HCT116 (cell line): ENCODE measurements at regions not wholly inside any gene's neighbourhood (a gene's known extent, or its start where the extent isn't known, plus 50 kb on each side); places are given as distances from the start of the nearest gene placed in this dataset.

ENCODE experiments used
- CTCF ChIP-seq, 3 experiments: fragments of 200-600 bp in 1 of 3; sonication (generic) in 1 of 3; IDR thresholded peaks in 2 of 3; conservative IDR thresholded peaks in 1 of 3; 2 replicates each; pipeline ENCODE4 v1.5.1; 2012 to 2017; ENCODE audit warnings: low read depth in 2 of 3, low read length in 2 of 3, antibody characterized with exemption in 1 of 3, borderline replicate concordance in 1 of 3, control low read depth in 1 of 3, mild to moderate bottlenecking in 1 of 3, mixed read lengths in 1 of 3, mixed run types in 1 of 3, moderate library complexity in 1 of 3; ENCODE audit not compliant: insufficient read depth in 1 of 3
- ELF1 ChIP-seq: IDR thresholded peaks from 2 replicates; pipeline ENCODE4 v1.6.1; 2012; ENCODE audit warnings: low read depth, borderline replicate concordance
- EZH2 ChIP-seq: fragments of 200-600 bp; sonication (generic); IDR thresholded peaks from 2 replicates; pipeline ENCODE4 v1.6.1; 2017; ENCODE audit warnings: antibody characterized with exemption, mixed run types
- EZH2phosphoT487 ChIP-seq: fragments of 200-600 bp; IDR thresholded peaks from 2 replicates; pipeline ENCODE4 v1.6.1; 2018; ENCODE audit warnings: antibody characterized with exemption, borderline replicate concordance
- JUND ChIP-seq: IDR thresholded peaks from 2 replicates; pipeline ENCODE4 v1.6.1; 2012
- MAX ChIP-seq: IDR thresholded peaks from 2 replicates; pipeline ENCODE4 v1.6.1; 2012
- POLR2A ChIP-seq: IDR thresholded peaks from 2 replicates; pipeline ENCODE4 v1.7.0; 2011; ENCODE audit warnings: borderline replicate concordance; ENCODE audit not compliant: insufficient read depth, insufficient read length; ENCODE audit errors: extremely low read depth
- POLR2AphosphoS5 ChIP-seq: IDR thresholded peaks from 2 replicates; pipeline ENCODE4 v1.6.1; 2011; ENCODE audit warnings: mild to moderate bottlenecking, low read depth, low read length, moderate library complexity
- RAD21 ChIP-seq: IDR thresholded peaks from 2 replicates; pipeline ENCODE4 v1.6.1; 2012; ENCODE audit warnings: low read depth, mild to moderate bottlenecking
- REST ChIP-seq: IDR thresholded peaks from 2 replicates; pipeline ENCODE4 v1.6.1; 2012; ENCODE audit warnings: low read depth
- SIN3A ChIP-seq: IDR thresholded peaks from 2 replicates; pipeline ENCODE4 v1.6.1; 2012; ENCODE audit warnings: low read depth
- TCF7L2 ChIP-seq: IDR thresholded peaks from 2 replicates; pipeline ENCODE4 v1.7.0; 2011; ENCODE audit warnings: borderline replicate concordance, inconsistent platforms; ENCODE audit not compliant: insufficient read depth, insufficient read length; ENCODE audit errors: extremely low read depth
- YY1 ChIP-seq: IDR thresholded peaks from 2 replicates; pipeline ENCODE4 v1.6.1; 2011; ENCODE audit warnings: low read length, low read depth, moderate library complexity, mild to moderate bottlenecking; ENCODE audit not compliant: insufficient replicate concordance; ENCODE audit errors: extremely low read depth
- ZBTB33 ChIP-seq: IDR thresholded peaks from 2 replicates; pipeline ENCODE4 v1.6.1; 2011; ENCODE audit warnings: mild to moderate bottlenecking, low read length, moderate library complexity; ENCODE audit not compliant: insufficient replicate concordance; ENCODE audit errors: extremely low read depth

GRCh38 chr14:29392287-29392686 is 535.4 kb downstream of the PRKD1 start:
- TF ChIP-seq ZBTB33: no peak
- TF ChIP-seq CTCF (IDR thresholded peaks at IDR 0.05 in 2 of 3, conservative IDR thresholded peaks at IDR 0.05 in 1 of 3; ENCODE audit: borderline replicate concordance in 1 of 3, insufficient read depth in 1 of 3, low read depth in 2 of 3, low read length in 2 of 3): no peak
- no peak for TF ChIP-seq POLR2AphosphoS5
- no peak for TF ChIP-seq YY1
- TF ChIP-seq REST: no peak
- no peak for TF ChIP-seq POLR2A
- no peak for TF ChIP-seq SIN3A
- TF ChIP-seq RAD21: no peak
- TF ChIP-seq EZH2phosphoT487: no peak
- no peak for TF ChIP-seq JUND
- no peak for TF ChIP-seq MAX
- TF ChIP-seq ELF1: no peak
- TF ChIP-seq TCF7L2: no peak
- TF ChIP-seq EZH2: no peak
